Activated naive CD4-positive, alpha-beta T cell treated with anti-CD3 and anti-CD28 coated beads, Interleukin-2, amount 50 U/mL, for 24 hours (primary cell): ENCODE measurements at regions not wholly inside any gene's neighbourhood (a gene's known extent, or its start where the extent isn't known, plus 50 kb on each side); places are given as distances from the start of the nearest gene placed in this dataset.

ENCODE experiments used
- H3K27ac Mint-ChIP-seq: one replicate; pipeline ENCODE4 v1.8.0; 2021; ENCODE audit warnings: mild to moderate bottlenecking, mixed read lengths
- H3K27me3 Mint-ChIP-seq: one replicate; pipeline ENCODE4 v1.8.0; 2021; ENCODE audit warnings: mixed read lengths
- H3K36me3 Mint-ChIP-seq: one replicate; pipeline ENCODE4 v1.8.0; 2021; ENCODE audit warnings: mixed read lengths
- H3K4me1 Mint-ChIP-seq: one replicate; pipeline ENCODE4 v1.8.0; 2021; ENCODE audit warnings: mixed read lengths
- H3K4me3 Mint-ChIP-seq: one replicate; pipeline ENCODE4 v1.8.0; 2021; ENCODE audit warnings: mild to moderate bottlenecking, mixed read lengths
- H3K9me3 Mint-ChIP-seq: one replicate; pipeline ENCODE4 v1.8.0; 2021; ENCODE audit warnings: mixed read lengths

- no peaks in the 10 kb centered on the region for H3K27me3 Mint-ChIP-seq
- H3K4me3 Mint-ChIP-seq, result no peak overlapping the region
- H3K4me1 Mint-ChIP-seq, result no peaks in the 10 kb centered on the region
- H3K9me3 Mint-ChIP-seq, result peaks cover 5% of the 10 kb centered on the region
- no peaks in the 10 kb centered on the region for H3K36me3 Mint-ChIP-seq
- no peak overlapping the region for H3K27ac Mint-ChIP-seq
Observed at GRCh38 chr6:98477231-98477630, 357.1 kb upstream of the POU3F2 start.

- H3K9me3 Mint-ChIP-seq, result no peaks in the 10 kb centered on the region
- H3K4me1 Mint-ChIP-seq, result no peaks in the 10 kb centered on the region
- H3K4me3 Mint-ChIP-seq, result no peak overlapping the region
- H3K27ac Mint-ChIP-seq, result no peak overlapping the region
- H3K27me3 Mint-ChIP-seq, result no peaks in the 10 kb centered on the region
- H3K36me3 Mint-ChIP-seq, result no peaks in the 10 kb centered on the region
Observed at GRCh38 chr6:98484696-98485095, 349.7 kb upstream of the POU3F2 start.

- Mint-ChIP-seq H3K9me3 (no peaks in the 10 kb centered on the region), H3K4me3 (no peak overlapping the region)
Observed at GRCh38 chr6:98485593-98485992, 348.8 kb upstream of the POU3F2 start.

GRCh38 chr6:98486057-98486456, 348.3 kb upstream of the POU3F2 start:
- Mint-ChIP-seq H3K9me3 (no peaks in the 10 kb centered on the region), H3K4me3 (no peak overlapping the region), H3K27ac (no peak overlapping the region), H3K4me1 (no peaks in the 10 kb centered on the region), H3K27me3 (no peaks in the 10 kb centered on the region), H3K36me3 (no peaks in the 10 kb centered on the region)

More at GRCh38 chr6:98485593-98485992, 348.8 kb upstream of the POU3F2 start:
- H3K36me3 Mint-ChIP-seq, result no peaks in the 10 kb centered on the region
- H3K27me3 Mint-ChIP-seq, result no peaks in the 10 kb centered on the region
- no peaks in the 10 kb centered on the region for H3K4me1 Mint-ChIP-seq
- no peak overlapping the region for H3K27ac Mint-ChIP-seq

DNA sequence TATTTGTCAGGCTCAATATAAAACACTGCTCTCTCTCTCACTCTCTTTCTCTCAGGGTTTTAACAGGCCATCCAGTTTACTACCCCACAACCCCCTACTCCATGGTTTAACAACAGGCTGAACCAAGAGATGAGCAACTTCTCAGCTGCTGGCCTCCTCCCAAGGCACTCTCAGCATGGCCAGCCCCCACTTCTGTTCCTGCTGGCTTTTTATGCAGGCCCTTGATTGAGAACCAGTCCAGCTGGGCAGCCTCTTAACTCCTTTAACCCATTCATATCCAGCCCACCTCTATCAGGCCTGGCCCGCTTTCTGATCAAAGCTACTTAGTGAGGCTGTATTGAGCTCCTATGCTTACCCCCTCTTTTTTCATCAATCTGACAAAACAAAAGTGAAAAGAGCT, 346.8 kb upstream of the POU3F2 start:
- Mint-ChIP-seq H3K4me3 (no peak overlapping the region), H3K27ac (no peak overlapping the region), H3K4me1 (no peaks in the 10 kb centered on the region), H3K27me3 (no peaks in the 10 kb centered on the region), H3K9me3 (no peaks in the 10 kb centered on the region), H3K36me3 (no peaks in the 10 kb centered on the region)

DNA sequence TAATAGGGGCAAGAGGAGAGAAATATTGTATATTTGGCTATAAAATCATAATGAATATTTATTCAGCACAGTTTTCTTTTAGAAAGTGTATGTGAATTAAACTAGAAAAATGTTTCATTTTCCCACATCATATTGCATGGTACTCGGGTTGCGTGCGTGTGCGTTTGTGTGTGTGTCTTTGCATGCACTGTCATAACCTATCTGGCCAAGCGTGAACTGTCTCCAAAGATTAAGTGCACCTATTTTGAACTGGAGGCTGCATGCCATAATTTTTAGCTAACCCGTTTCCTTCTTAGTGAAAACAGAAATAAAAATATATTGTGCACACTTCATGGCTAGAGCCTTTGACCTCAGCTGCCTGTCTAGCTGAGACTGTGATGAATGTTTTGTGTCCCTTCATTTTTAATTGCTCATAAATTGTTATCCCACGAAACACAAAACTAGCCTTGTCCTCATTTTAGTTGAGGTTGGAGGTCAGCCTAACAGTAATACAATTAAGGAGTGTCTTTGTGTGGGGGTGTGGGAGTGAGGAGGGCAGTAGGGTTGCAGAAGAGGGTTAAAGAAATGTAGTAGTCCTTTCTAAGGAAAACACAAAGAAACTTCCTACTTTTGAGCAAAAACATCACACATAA, 336.1 kb upstream of the POU3F2 start:
- H3K27ac Mint-ChIP-seq, result no peak overlapping the region
- no peaks in the 10 kb centered on the region for H3K4me1 Mint-ChIP-seq
- H3K9me3 Mint-ChIP-seq, result no peaks in the 10 kb centered on the region
- no peaks in the 10 kb centered on the region for H3K27me3 Mint-ChIP-seq
- H3K4me3 Mint-ChIP-seq, result no peak overlapping the region
- H3K36me3 Mint-ChIP-seq, result no peaks in the 10 kb centered on the region

- Mint-ChIP-seq H3K27ac (no peak overlapping the region), H3K36me3 (no peaks in the 10 kb centered on the region), H3K27me3 (no peaks in the 10 kb centered on the region), H3K9me3 (no peaks in the 10 kb centered on the region), H3K4me3 (no peak overlapping the region), H3K4me1 (no peaks in the 10 kb centered on the region)
Observed at GRCh38 chr6:98498866-98499265, 335.5 kb upstream of the POU3F2 start.

DNA sequence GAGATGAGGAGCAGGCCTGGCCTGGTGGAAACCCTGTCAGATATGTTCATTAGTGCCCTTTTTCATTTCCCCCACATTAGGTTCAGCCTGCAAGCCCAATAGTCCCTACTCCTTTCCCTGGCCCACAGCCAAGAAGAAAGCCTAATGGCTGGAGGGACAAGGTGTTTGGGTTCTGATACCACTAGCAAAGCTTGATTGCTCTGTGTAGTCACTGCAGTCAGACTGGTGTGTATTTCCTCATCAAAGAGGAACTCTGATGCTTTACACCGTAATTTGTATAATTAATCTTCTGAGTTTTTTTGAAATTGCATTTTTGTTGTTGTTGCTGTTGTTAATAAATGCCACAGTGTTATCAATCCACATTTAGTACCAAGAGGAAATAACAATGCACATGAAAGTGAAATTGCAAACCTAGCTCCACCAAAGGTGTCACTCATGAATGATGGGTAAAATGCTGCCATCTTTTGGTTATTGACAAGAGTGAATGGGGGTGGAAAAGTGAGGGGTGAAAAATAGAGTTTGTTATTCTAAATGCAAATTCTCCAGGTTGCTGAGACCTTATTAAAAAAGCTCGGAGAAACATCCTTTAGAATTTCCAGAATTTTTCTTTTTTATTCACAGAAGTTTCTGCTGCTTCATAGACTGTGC, 320.2 kb upstream of the POU3F2 start:
- peaks cover 9% of the 10 kb centered on the region for H3K9me3 Mint-ChIP-seq
- H3K36me3 Mint-ChIP-seq, result no peaks in the 10 kb centered on the region
- no peak overlapping the region for H3K27ac Mint-ChIP-seq
- no peaks in the 10 kb centered on the region for H3K4me1 Mint-ChIP-seq
- no peak overlapping the region for H3K4me3 Mint-ChIP-seq
- H3K27me3 Mint-ChIP-seq, result peaks cover 3% of the 10 kb centered on the region

- Mint-ChIP-seq H3K9me3 (peaks cover 9% of the 10 kb centered on the region), H3K27me3 (peaks cover 3% of the 10 kb centered on the region), H3K4me3 (no peak overlapping the region), H3K27ac (no peak overlapping the region), H3K36me3 (no peaks in the 10 kb centered on the region), H3K4me1 (no peaks in the 10 kb centered on the region)
Observed at GRCh38 chr6:98514796-98515195, 319.6 kb upstream of the POU3F2 start.

- Mint-ChIP-seq H3K4me3 (no peak overlapping the region), H3K27me3 (peaks cover 3% of the 10 kb centered on the region), H3K36me3 (no peaks in the 10 kb centered on the region), H3K9me3 (peaks cover 9% of the 10 kb centered on the region), H3K4me1 (no peaks in the 10 kb centered on the region), H3K27ac (no peak overlapping the region)
Observed at GRCh38 chr6:98516206-98516605, 318.2 kb upstream of the POU3F2 start.

DNA sequence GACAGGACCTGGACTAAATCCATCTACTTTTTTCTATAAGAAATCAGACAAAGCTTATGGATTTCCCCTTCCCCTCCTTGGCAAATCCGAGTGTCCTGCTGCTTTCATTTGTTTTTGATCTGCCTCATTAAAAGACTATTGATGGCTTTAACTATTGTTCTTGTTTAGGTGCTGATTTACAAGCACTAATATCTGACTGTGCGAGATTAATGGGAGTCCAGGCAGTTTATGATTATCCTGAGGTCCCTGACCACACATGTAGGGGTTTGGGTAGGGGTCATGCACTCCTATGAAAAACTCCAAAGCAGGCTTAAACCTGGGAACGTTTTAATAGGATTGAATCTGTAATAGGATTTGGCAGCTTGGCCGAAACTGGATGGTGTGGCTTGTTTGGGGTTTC, 317.5 kb upstream of the POU3F2 start:
- Mint-ChIP-seq H3K4me3 (no peak overlapping the region), H3K27ac (no peak overlapping the region), H3K36me3 (no peaks in the 10 kb centered on the region)

DNA sequence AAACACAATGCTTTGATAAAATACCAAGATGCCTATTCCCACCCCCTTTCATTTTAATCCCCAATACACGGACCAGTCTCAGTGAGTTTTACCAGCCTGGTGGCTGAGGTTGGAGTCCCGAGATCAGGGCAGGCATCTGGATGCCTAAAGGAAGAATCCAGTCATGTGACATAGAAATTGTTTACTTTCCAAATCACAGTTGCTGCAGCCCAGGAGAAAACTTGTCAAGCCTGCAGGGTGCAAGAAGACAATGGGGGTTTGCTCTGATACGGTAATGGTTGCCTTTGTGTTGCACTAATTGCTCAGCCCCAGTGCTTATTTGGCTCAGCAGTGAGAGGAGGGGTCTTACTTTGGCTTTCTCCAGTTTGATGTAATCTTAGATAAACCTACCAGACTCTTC, 308.5 kb upstream of the POU3F2 start:
- no peaks in the 10 kb centered on the region for H3K36me3 Mint-ChIP-seq
- H3K27ac Mint-ChIP-seq, result no peak overlapping the region
- H3K9me3 Mint-ChIP-seq, result no peaks in the 10 kb centered on the region
- no peaks in the 10 kb centered on the region for H3K27me3 Mint-ChIP-seq
- no peak overlapping the region for H3K4me3 Mint-ChIP-seq
- no peaks in the 10 kb centered on the region for H3K4me1 Mint-ChIP-seq

More for the DNA sequence above, 317.5 kb upstream of the POU3F2 start:
- H3K4me1 Mint-ChIP-seq, result no peaks in the 10 kb centered on the region
- peaks cover under 1% of the 10 kb centered on the region for H3K27me3 Mint-ChIP-seq
- peaks cover 9% of the 10 kb centered on the region for H3K9me3 Mint-ChIP-seq

DNA sequence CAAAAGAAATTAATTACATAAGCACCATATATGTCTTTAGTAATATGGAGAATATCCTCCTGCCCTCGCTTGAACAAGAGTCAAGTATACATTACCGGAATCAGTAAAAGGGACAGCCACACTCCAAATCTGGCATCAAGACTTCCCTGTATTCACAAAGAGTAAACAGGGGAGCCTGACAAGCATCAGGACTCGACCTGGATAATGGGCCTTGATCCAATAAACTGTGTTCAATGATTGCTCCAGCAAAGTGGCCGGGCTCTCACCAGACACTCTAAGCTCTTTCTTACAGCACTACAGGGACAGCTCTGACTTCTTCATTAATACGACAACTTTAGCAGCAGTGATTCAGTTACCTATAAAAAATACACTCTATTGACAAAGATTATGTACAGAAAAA, 307.9 kb upstream of the POU3F2 start:
- Mint-ChIP-seq H3K4me1 (no peaks in the 10 kb centered on the region), H3K9me3 (no peaks in the 10 kb centered on the region), H3K4me3 (no peak overlapping the region), H3K36me3 (no peaks in the 10 kb centered on the region), H3K27ac (no peak overlapping the region), H3K27me3 (no peaks in the 10 kb centered on the region)

GRCh38 chr6:98529364-98529763, 305.0 kb upstream of the POU3F2 start:
- Mint-ChIP-seq H3K36me3 (no peaks in the 10 kb centered on the region), H3K27ac (no peak overlapping the region), H3K4me3 (no peak overlapping the region), H3K9me3 (no peaks in the 10 kb centered on the region), H3K27me3 (no peaks in the 10 kb centered on the region), H3K4me1 (no peaks in the 10 kb centered on the region)

DNA sequence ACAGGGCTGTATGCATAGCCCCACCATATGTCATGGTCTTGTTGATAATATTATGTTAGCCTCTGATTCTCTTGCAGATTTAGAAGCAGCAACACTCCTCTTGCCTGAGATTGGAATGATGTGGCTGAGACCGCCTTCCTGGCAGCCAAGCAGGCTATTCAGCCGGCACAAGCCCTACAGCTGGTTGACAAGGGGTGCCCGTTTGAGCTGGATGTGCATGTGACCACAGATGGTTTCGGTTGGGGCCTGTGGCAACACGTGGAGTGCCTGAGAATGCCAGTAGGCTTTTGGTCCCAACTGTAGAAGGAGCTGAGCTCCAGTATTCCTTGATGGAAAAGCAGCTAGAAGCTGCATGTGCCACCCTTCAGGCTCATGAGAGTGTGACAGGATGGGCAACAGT, 303.6 kb upstream of the POU3F2 start:
- no peaks in the 10 kb centered on the region for H3K9me3 Mint-ChIP-seq
- no peak overlapping the region for H3K27ac Mint-ChIP-seq
- no peaks in the 10 kb centered on the region for H3K36me3 Mint-ChIP-seq
- H3K27me3 Mint-ChIP-seq, result no peaks in the 10 kb centered on the region
- H3K4me1 Mint-ChIP-seq, result no peaks in the 10 kb centered on the region
- no peak overlapping the region for H3K4me3 Mint-ChIP-seq

DNA sequence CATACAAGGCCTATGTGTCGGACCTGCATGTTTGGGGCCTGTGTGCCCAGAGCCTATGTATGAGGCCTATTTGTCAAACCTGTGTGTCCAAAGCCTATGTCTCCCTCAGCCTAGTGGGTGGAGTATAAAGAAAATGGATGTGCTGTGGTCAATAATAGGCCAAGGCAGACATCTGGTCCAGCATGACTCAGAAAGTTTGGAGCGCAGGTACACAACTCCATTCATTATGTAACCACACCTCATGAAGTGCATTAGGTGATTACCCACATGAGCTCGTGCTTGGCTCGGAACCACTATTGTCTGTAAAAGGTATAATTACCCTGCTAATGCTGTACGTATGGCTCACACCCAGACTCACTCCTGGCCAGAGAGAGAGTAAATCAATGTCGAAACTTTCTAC, 302.4 kb upstream of the POU3F2 start:
- Mint-ChIP-seq H3K27ac (no peak overlapping the region), H3K4me1 (no peaks in the 10 kb centered on the region), H3K36me3 (no peaks in the 10 kb centered on the region), H3K4me3 (no peak overlapping the region), H3K27me3 (no peaks in the 10 kb centered on the region), H3K9me3 (no peaks in the 10 kb centered on the region)

- Mint-ChIP-seq H3K36me3 (no peaks in the 10 kb centered on the region), H3K27ac (no peak overlapping the region), H3K27me3 (no peaks in the 10 kb centered on the region), H3K4me1 (no peaks in the 10 kb centered on the region), H3K9me3 (no peaks in the 10 kb centered on the region), H3K4me3 (no peak overlapping the region)
Observed at GRCh38 chr6:98539741-98540140, 294.6 kb upstream of the POU3F2 start.
